Type B pancreatic cell (in vitro differentiated cells): ENCODE measurements at regions not wholly inside any gene's neighbourhood (a gene's known extent, or its start where the extent isn't known, plus 50 kb on each side); places are given as distances from the start of the nearest gene placed in this dataset.

Source experiments
- DNase-seq: peaks from one replicate; pipeline ENCODE4 v3.0.0; 2021; ENCODE audit warnings: mixed read lengths; ENCODE audit not compliant: unreplicated experiment; ENCODE audit errors: extremely low spot score
- H3K27ac Mint-ChIP-seq: 2 replicates; pipeline ENCODE4 v1.8.0; 2021; ENCODE audit warnings: mild to moderate bottlenecking, mixed read lengths
- H3K27me3 Mint-ChIP-seq: 2 replicates; pipeline ENCODE4 v1.8.0; 2021; ENCODE audit warnings: mixed read lengths
- H3K36me3 Mint-ChIP-seq: 2 replicates; pipeline ENCODE4 v1.8.0; 2021; ENCODE audit warnings: mixed read lengths
- H3K4me1 Mint-ChIP-seq: one replicate; pipeline ENCODE4 v1.8.0; 2021; ENCODE audit warnings: mixed read lengths; ENCODE audit not compliant: unreplicated experiment
- H3K4me3 Mint-ChIP-seq: 2 replicates; pipeline ENCODE4 v1.8.0; 2021; ENCODE audit warnings: mild to moderate bottlenecking, mixed read lengths
- H3K9me3 Mint-ChIP-seq: 2 replicates; pipeline ENCODE4 v1.8.0; 2021; ENCODE audit warnings: mixed read lengths
- CTCF ChIP-seq: fragments of 200-600 bp; sonication (generic); conservative IDR thresholded peaks from 2 replicates; pipeline ENCODE4 v1.5.0; 2021; ENCODE audit warnings: antibody characterized with exemption, mild to moderate bottlenecking

- H3K27me3 Mint-ChIP-seq = peaks cover 4% of the 10 kb centered on the region
- TF ChIP-seq CTCF = no peak
- no peaks in the 10 kb centered on the region for H3K9me3 Mint-ChIP-seq
- H3K27ac Mint-ChIP-seq = no peak overlapping the region
- H3K4me3 Mint-ChIP-seq = no peak overlapping the region
- DNase-seq = no peak
- H3K4me1 Mint-ChIP-seq = peaks cover 19% of the 10 kb centered on the region
- H3K36me3 Mint-ChIP-seq = no peaks in the 10 kb centered on the region
These were observed 103.7 kb downstream of the AXIN2 start for GRCh38 chr17:65457635-65458257.

- no peaks in the 10 kb centered on the region for H3K36me3 Mint-ChIP-seq
- DNase-seq = no peak
- H3K27me3 Mint-ChIP-seq = peaks cover 4% of the 10 kb centered on the region
- no peaks in the 10 kb centered on the region for H3K9me3 Mint-ChIP-seq
- H3K4me3 Mint-ChIP-seq = no peak overlapping the region
- TF ChIP-seq CTCF = no peak
- H3K27ac Mint-ChIP-seq = no peak overlapping the region
- H3K4me1 Mint-ChIP-seq = peaks cover 19% of the 10 kb centered on the region
These were observed 104.3 kb downstream of the AXIN2 start for GRCh38 chr17:65457183-65457582.

GRCh38 chr17:65456368-65457151, 104.9 kb downstream of the AXIN2 start:
- Mint-ChIP-seq H3K4me1 (peaks cover 19% of the 10 kb centered on the region), H3K4me3 (no peak overlapping the region), H3K36me3 (no peaks in the 10 kb centered on the region), H3K27ac (no peak overlapping the region), H3K9me3 (peaks cover 2% of the 10 kb centered on the region), H3K27me3 (peaks cover 4% of the 10 kb centered on the region)
- no peak for DNase-seq
- TF ChIP-seq CTCF = no peak

GRCh38 chr17:65455972-65456343, 105.5 kb downstream of the AXIN2 start:
- Mint-ChIP-seq H3K36me3 (no peaks in the 10 kb centered on the region), H3K9me3 (peaks cover 8% of the 10 kb centered on the region), H3K4me3 (no peak overlapping the region), H3K27me3 (peaks cover 4% of the 10 kb centered on the region), H3K4me1 (peaks cover 19% of the 10 kb centered on the region), H3K27ac (no peak overlapping the region)
- DNase-seq = no peak
- peak; percentile 63 for TF ChIP-seq CTCF

- TF ChIP-seq CTCF = no peak
- Mint-ChIP-seq H3K36me3 (no peaks in the 10 kb centered on the region), H3K4me1 (peaks cover 19% of the 10 kb centered on the region), H3K9me3 (peaks cover 8% of the 10 kb centered on the region), H3K4me3 (no peak overlapping the region), H3K27ac (no peak overlapping the region), H3K27me3 (peaks cover 4% of the 10 kb centered on the region)
- no peak for DNase-seq
These were observed 106.1 kb downstream of the AXIN2 start for GRCh38 chr17:65455154-65455971.
